ENCODE measurements at regions not wholly inside any gene's neighbourhood (a gene's known extent, or its start where the extent isn't known, plus 50 kb on each side); places are given as distances from the start of the nearest gene placed in this dataset.

DNA sequence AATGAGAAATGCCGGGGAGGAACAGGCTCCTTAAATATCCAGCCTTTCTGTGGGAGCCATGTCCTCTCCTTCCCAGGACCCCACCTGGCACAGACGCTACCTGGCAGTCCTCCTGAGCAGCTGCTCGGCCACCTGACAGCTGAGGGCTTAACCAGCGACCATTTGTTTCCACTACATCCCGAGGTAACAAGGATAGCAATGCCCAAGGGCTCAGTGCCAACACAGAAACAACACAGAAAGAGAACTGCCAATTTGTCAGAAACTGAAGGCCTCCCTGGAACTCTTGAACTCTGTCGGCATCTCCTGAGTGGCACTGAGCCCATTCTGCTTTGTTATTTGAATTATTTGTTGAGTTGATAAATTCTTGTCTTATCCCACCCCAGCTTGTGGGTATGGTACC, 122.2 kb upstream of the ARHGAP28 start:
- no peak for DNase-seq (ENCODE audit: low spot score)

DNA sequence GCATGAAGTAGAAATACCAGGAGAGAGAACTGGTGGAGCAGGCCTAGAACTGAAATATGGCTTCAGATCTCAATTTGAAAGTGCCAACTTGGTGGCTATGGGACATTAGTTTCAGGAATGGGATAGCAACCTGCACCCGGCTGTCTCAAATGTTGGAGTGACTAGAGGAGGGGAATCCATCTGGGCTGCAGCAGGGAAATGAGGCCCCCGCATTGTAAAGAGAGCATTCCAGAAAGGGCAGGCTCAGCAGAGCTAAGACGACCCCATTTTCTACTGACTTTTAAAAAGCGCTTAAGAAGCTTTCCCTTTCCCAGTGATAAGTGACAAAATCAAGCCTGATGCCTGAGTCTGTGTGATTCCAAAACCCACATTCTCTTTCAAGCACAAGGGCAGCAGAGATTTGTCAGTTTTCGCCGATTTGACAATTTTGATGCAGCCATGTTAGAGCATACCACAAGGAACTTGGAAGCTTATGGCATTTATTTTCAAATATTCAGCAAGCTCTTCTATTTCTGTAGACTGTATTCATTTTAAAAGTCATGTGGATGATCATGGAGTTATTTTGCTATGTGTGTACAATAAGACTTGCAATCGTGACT, 119.8 kb upstream of the ARHGAP28 start:
- DNase-seq (ENCODE audit: low spot score): no peak

DNA sequence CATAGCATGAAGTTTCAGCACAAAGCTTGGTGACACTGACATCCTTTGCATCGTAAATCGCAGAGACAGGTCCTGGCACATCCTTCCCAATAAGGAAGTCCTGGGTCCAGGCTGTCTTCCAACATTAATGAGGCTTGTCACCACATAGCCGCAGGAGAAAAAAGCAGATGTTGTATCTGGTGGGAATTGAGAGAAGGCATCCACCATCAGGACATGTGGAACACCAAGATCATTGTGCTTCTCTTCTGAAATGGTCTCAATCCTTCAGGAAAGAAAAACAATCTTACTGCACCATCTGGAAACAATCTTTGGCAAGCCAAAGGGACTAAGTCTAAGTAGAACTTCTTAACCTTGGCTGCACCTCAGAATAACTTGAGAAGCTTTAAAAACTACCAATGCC, 119.0 kb upstream of the ARHGAP28 start:
- DNase-seq (ENCODE audit: low spot score): peak; percentile 39

DNA sequence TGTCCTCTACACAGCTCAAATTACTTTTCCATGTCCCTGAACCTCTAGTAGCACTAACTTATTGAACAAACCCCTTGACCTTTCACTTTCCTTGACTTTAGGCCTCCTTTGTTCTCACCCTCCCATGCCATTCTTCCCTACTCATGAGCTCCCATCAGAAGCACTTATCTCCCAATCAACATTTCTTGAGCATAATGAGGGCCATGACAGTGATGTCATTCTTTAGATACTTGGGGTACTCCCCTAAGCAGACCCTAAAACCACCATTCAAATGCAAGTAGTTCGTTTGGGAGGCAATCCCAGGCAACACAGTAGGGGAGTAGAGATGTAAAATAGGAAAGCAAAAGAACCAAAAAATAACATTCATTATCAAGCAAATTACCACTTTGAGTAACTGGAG, 115.9 kb upstream of the ARHGAP28 start:
- DNase-seq (ENCODE audit: low spot score): no peak

DNA sequence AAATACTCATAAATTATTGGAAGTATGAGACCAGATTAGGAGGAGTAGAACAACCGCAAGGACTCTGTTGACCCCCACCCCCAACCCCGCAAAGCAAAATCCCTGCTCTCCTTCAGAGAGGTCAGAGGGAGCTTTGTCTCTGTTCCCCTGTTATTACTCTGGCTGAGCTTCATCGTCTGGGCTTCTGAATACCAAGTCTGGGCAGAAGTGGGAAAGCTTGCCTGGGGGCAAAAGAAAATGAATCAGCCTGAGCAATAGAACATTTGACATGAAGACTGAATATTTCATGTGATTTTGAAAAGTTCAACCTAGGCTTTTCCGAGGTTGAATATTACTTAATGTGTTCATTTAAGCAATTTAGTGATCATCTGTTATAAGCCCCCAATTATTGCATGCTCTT, 114.6 kb upstream of the ARHGAP28 start:
- no peak for DNase-seq (ENCODE audit: low spot score)

DNA sequence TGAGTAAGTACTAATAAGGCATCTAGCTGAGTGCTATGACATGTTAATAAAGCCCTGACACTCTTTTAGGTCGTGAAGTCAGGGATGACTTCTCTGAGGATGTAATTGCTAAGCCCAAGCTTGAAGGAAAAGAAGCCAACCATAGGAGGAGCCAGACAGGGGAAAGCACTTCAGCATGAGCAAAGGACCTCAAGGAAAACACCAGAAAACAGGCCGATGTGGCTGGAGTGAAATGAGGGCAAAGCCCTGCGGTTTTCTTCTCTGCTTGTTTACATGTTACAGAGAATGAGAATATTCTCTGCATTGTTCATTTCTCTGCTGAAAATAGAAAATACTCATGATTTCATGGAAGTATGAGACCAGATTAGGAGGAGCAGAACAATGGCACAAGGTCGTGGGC, 112.5 kb upstream of the ARHGAP28 start:
- DNase-seq (ENCODE audit: low spot score): no peak

DNA sequence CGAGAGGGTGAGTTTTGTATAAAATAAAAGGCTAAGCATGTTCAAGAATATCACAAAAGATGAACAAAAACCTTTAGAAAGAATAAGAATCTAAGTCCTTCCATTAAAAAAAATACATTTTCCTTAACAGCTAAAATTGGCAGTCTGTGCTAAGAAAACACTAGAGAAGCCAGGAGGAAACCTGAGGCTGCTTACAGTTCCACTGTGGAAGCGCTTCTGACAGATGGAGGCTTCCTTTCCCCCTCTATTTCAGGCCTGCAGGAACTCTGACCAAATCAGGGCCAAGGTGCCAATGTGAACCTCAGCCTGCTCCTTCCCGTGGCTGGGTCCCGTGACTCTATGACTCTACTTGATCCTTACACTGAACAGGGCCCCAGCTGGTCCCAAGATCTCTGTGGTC, 108.1 kb upstream of the ARHGAP28 start:
- no peak for DNase-seq (ENCODE audit: low spot score)

DNA sequence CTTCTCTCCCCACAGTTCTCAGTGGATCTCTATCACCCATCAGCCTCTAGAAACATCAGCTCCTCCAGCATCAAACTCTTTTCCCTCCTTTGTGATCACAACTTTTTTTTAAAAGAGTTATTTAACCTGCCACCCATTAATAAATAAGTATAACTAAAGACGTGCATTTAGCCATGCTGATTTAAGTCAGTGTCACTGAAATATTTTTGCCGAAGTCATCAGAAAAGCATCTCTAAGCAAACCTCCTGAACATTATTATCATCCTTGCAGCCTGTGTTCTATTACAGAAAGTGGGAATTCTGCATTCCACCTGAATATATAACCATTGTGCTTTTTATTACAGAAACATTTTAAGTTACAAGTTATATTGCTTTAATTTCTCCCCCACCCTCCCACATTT, 106.2 kb upstream of the ARHGAP28 start:
- DNase-seq (ENCODE audit: low spot score): no peak

DNA sequence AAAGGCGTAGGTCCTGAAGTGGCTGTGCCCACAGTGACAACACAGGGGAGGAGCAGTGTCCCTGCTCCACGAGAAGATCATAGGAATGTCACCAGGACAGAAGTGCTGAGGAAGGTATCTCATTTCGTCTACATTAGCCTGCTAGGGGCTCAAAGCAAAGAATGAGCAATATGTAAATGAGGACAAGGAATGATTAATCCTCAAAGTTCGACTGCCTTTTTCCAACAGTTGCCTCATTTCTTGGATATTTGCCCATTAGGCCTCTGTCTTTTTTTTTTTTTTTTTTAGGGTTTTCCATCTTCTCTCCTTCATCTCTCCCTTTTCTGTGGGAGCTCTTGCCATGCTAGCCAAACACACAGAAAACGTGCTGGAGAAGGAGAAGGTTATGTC, 105.2 kb upstream of the ARHGAP28 start:
- no peak for DNase-seq (ENCODE audit: low spot score)

DNA sequence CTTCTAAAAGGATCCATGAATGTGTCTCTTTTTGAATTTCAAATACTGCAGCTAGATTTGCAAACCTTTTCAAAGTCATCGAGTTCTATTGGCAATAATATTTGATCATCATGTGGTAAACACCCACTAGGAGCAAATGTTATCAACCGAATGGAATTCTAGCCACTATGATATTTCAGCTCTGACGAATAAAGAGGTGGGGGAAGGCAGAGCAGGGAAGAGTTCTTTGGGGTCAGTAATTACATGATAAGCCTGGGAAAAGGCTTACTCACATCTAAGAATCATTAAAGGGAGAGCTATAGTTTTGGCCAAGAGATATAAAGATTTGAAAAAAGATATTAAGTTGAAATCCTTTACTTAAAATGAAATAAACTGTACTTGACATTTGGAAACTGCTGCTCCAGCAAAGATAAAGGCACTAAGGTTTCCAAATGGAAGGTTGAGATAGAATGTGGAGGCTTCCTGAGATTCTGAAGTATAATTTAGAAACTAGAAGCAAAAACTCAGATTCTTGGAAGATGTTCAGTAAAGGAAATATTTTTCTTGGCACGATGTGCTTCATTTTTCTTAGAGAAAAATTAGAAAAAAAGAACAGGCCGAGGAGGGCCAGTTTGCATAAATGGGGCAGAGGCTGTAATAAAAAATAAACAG, 104.7 kb upstream of the ARHGAP28 start:
- peak; percentile 97 for DNase-seq (ENCODE audit: low spot score)

DNA sequence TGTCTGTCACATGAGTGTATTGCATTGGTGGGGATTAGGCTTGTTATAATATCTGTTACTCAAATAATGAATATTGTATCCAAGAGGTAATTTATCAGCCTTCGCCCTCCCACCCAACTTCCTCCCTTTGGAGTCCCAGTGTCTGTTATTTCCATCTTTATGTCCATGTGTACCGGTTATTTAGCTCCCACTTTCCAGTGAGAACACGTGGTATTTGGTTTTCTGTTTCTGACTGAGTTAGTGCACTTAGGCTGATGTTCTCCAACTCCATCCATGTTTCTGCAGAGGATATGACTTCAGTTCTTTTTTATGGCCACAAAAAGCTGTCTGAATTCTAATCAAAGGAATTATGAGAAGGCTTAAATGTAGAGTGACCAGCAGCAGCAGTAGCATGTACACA, 104.0 kb upstream of the ARHGAP28 start:
- DNase-seq (ENCODE audit: low spot score): peak; percentile 36

DNA sequence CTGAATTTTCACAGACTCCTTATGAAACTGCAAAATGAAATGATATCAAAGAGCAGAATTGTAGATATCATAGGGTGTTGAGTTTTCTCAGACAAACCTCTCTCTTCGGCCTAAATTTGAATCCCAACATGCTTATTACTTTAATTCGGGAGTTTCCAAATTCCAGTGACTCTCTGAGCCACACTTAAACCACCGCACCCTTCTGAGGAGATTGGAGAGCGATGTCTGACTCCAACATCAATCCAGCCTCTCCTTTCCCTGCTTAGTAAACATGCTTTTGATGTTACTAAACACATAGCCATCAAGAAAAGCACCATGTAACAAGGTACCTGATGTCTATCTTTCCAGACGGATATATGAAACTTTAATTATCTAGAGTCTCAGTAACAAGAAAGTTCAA, 103.1 kb upstream of the ARHGAP28 start:
- DNase-seq (ENCODE audit: low spot score): peak; percentile 54

DNA sequence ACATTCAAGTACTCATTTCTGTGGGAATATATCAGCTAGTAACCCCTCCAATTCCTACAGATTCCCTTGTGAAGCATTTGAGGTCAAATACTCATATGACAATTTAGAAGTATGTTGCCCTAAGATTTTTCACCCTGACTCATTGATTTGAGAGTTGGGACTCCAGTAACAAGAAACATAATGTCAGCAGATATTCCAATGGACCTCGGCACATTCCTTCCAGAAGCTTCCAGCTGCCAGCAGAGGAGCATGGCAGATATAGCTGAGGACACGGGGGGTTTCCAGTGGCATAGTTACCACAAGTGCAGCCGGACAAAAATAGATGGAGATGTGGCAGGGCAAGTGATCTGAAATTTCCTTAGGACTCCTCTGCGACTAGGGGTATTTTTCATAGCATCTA, 101.9 kb upstream of the ARHGAP28 start:
- no peak for DNase-seq (ENCODE audit: low spot score)

DNA sequence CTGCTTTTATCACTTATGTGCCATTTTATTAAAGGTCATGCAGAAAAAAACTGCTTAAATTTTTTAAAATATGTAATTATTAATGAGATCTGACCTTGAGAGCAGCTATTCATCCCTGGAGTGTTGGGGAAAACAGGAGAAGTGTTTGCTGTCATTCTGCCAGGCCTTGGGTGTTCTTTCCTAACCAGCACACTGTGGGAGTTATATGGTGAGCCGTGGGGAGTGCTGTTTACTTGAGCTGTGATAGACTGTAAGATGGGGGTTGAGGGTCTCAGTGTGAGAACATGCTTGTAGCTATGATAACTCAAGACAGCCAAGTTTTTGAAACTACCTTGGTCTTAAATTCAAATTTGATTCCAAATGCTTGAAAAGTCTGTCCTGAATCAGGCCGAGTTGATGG, 101.3 kb upstream of the ARHGAP28 start:
- no peak for DNase-seq (ENCODE audit: low spot score)

DNA sequence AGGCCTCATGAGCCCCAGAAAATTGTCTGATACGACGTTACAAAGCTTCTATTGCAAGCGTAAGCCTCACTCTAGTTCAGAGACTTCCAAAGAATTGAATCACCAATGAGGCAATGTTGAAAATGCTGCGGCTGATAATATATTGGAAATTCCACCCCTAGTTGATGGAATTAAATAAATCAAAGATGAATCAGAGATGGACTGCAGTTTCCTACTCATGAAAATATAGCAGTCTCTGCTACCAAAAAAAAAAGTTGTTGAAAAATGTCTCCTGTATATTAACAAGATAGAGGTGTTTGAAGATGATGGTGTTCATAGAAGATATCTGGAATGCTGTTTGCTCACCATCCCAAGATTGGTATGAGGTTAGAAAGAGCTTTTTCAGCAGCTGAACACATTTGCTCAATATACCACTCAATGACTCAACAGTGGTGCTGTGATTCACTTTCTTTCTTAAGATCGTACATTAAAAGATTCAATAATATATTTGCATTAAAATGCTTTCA, 99.8 kb upstream of the ARHGAP28 start:
- peak; percentile 60 for DNase-seq (ENCODE audit: low spot score)

DNA sequence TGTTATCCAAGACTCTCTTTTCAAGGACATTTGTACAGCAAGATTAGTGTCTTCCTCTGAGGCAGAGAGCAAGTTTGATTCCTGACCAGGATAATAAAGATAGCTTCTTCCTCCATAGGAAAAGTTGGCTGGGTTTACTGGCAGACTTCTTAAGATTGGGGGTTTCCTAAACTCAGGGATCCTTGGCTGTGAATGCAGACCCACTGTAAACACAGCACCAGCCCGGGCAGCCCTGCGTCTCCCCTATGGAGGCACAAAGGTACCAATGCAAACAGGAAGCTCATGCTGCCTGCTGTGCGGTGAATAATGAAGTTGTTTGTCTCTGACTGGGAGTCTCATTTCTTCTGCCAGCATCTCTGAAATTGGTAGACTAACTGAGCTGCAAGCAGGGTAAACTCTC, 96.2 kb upstream of the ARHGAP28 start:
- DNase-seq (ENCODE audit: low spot score): no peak

DNA sequence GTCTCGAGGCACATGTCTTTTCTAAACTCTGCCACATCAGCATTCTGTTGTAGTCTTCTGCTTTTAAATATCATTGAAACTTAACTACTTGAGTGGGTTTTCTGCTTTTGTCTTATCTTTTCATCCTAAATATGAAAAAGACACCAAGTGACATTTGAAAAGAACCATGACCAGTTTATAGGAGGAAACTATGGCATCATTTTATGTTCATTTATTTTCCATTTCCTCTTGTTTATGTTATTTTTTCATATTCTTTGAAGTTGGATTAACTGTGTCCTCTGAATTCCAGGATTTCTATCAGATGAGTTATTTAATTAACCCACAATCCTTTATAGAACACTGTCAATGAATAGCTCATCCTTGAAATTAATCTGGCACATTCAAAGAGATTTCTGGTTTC, 93.4 kb upstream of the ARHGAP28 start:
- DNase-seq (ENCODE audit: low spot score): no peak

DNA sequence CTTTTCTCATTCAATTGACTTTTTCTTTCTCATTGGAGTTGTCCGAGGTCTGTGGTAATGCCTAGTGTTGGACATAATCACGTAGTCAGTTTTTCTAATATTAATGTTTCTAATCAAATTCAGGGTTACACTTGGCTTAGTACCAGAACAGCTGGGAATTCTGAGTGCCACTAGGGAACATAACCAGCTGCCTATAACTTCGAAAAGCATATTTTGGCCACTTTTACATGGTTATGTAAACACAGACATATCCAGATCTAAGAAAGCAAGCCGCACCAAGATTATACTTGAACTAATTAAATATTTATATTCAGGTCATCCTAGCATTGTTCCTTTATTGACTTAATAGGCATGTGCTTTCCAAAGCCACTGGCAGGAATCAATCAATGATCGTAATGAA, 91.1 kb upstream of the ARHGAP28 start:
- no peak for DNase-seq (ENCODE audit: low spot score)

DNA sequence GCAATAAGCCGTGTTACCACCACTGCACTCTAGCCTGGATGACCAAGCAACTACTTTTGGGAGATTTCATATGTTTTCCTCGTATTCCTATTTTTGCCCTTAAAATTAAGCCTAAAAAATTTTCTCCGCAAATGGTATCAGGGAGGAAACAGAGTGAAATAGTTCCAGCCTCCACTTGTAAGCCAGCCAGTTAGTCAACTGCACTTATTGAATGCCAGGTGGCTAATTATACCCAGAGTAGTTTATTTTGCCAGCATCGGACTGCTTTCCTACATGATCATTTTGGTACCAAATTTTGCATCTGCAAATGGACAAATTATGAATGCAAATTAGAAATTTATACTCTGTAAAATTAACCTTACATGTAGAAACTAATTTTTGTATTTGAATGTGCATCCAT, 90.2 kb upstream of the ARHGAP28 start:
- DNase-seq (ENCODE audit: low spot score): no peak

DNA sequence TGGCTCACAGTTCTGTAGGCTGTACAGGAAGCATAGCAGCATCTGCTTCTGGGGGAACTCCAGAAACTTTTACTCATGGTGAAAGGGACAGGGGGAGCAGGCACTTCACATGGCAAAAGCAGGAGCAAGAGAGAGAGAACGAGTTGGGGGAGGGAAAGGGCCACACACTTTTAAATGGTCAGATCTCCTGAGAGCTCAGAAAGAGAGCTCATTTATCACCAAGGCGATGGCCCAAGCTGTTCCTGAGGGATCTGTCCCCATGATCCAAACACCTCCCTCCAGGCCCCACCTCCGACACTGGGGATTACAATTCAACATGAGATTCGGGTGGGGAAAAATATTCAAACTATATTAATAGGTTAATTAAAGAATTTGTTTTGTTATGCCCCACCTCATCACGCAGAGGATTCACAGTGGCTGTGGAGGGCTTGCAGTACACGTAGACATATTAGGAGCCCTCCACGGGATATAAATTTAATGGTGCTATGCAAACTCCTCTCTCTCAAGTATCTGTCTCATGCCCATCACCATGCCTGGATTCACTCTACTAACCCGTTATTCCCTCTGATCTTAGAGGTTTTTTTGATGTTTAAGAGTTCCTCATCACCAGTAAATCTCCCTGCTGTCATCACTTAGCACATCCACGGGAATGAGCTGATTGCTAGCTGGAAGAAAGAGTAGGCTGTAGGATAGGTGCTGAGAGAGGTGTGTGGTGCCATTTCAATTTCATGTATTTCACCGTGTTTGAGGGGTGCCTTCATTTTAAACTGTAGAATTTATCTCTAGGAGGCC, 84.5 kb upstream of the ARHGAP28 start:
- DNase-seq (ENCODE audit: low spot score): peak; percentile 76

DNA sequence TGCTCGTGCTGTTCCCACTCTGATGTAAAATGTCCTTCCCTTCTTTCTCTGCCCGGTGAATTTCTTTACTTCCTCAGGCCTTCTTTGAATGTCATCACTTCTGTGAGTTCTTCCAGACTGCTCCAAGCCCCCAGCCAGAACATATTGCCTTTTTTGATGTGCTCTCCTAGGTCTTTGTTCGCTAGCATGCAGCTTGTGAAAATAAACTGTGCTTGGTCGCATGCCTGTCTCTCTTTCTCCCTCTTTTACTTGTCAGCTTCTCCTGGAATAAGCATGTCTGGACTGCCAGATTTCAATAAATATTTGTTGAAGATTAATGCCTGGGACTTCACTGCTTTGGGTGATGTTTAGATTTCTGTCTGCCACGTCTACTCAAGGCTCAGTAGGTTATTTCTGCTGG, 82.7 kb upstream of the ARHGAP28 start:
- peak; percentile 84 for DNase-seq (ENCODE audit: low spot score)

DNA sequence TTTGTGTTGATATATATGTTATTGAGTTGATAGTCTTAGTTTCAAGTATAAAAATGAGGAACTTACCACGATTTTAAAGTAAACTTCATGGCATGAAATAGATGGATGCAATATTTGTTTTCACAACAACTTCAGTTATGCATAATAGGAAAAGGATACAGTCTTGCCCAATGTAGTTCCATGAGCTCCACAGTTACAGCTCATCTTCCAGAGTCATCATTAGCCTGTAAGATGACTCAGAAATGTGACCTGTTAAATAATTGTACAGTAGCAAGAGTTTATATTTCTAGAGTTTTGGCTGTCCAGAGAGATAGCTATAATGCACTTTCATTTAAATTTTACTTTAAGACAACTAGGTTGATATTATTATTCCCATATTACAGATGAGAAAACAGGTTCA, 80.9 kb upstream of the ARHGAP28 start:
- no peak for DNase-seq (ENCODE audit: low spot score)
